ENCODE measurements at regions not wholly inside any gene's neighbourhood (a gene's known extent, or its start where the extent isn't known, plus 50 kb on each side); places are given as distances from the start of the nearest gene placed in this dataset.

- TF ChIP-seq, protein P1, sequence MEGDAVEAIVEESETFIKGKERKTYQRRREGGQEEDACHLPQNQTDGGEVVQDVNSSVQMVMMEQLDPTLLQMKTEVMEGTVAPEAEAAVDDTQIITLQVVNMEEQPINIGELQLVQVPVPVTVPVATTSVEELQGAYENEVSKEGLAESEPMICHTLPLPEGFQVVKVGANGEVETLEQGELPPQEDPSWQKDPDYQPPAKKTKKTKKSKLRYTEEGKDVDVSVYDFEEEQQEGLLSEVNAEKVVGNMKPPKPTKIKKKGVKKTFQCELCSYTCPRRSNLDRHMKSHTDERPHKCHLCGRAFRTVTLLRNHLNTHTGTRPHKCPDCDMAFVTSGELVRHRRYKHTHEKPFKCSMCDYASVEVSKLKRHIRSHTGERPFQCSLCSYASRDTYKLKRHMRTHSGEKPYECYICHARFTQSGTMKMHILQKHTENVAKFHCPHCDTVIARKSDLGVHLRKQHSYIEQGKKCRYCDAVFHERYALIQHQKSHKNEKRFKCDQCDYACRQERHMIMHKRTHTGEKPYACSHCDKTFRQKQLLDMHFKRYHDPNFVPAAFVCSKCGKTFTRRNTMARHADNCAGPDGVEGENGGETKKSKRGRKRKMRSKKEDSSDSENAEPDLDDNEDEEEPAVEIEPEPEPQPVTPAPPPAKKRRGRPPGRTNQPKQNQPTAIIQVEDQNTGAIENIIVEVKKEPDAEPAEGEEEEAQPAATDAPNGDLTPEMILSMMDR (IDR thresholded peaks at IDR 0.05) = no peak
- no peak for TF ChIP-seq EP300 (IDR thresholded peaks at IDR 0.05)
Observed at GRCh38 chr4:11511321-11511720, 82.6 kb upstream of the HS3ST1 start.

Data from tibial nerve (tissue), 4 donors.